ENCODE measurements at regions not wholly inside any gene's neighbourhood (a gene's known extent, or its start where the extent isn't known, plus 50 kb on each side); places are given as distances from the start of the nearest gene placed in this dataset.

- Histone ChIP-seq H3K27me3 (replicated peaks; ENCODE audit: control insufficient read depth, insufficient read depth, low read length) (no peaks in the 10 kb centered on the region), H3K36me3 (ENCODE audit: control insufficient read depth, insufficient read depth, low read length) (no peaks in the 10 kb centered on the region), H3K4me3 (replicated peaks; ENCODE audit: low read depth, low read length) (no peak overlapping the region)
- TF ChIP-seq CTCF (IDR thresholded peaks at IDR 0.05; ENCODE audit: insufficient read depth, low read length, poor library complexity, severe bottlenecking): no peak
- DNase-seq (ENCODE audit: extremely low read depth, insufficient read length): no peak
Observed at GRCh38 chr10:36662571-36662970, 462.8 kb upstream of the ANKRD30A start.

GRCh38 chr10:36650274-36650673 is 475.1 kb upstream of the ANKRD30A start:
- no peak for DNase-seq (ENCODE audit: extremely low read depth, insufficient read length)
- H3K4me3 ChIP-seq (replicated peaks; ENCODE audit: low read depth, low read length): no peak overlapping the region
- no peaks in the 10 kb centered on the region for H3K27me3 ChIP-seq (replicated peaks; ENCODE audit: control insufficient read depth, insufficient read depth, low read length)

GRCh38 chr10:36647540-36647939 is 477.9 kb upstream of the ANKRD30A start:
- TF ChIP-seq CTCF (IDR thresholded peaks at IDR 0.05; ENCODE audit: insufficient read depth, low read length, poor library complexity, severe bottlenecking): no peak
- no peak for DNase-seq (ENCODE audit: extremely low read depth, insufficient read length)

More at GRCh38 chr10:36650274-36650673, 475.1 kb upstream of the ANKRD30A start:
- H3K36me3 ChIP-seq (ENCODE audit: control insufficient read depth, insufficient read depth, low read length): no peaks in the 10 kb centered on the region
- TF ChIP-seq CTCF (IDR thresholded peaks at IDR 0.05; ENCODE audit: insufficient read depth, low read length, poor library complexity, severe bottlenecking): no peak

GRCh38 chr10:36640626-36641025 is 484.8 kb upstream of the ANKRD30A start:
- TF ChIP-seq CTCF (IDR thresholded peaks at IDR 0.05; ENCODE audit: insufficient read depth, low read length, poor library complexity, severe bottlenecking): no peak
- DNase-seq (ENCODE audit: extremely low read depth, insufficient read length): no peak
- H3K36me3 ChIP-seq (ENCODE audit: control insufficient read depth, insufficient read depth, low read length): no peaks in the 10 kb centered on the region
- H3K4me3 ChIP-seq (replicated peaks; ENCODE audit: low read depth, low read length): no peak overlapping the region
- H3K27me3 ChIP-seq (replicated peaks; ENCODE audit: control insufficient read depth, insufficient read depth, low read length): no peaks in the 10 kb centered on the region

More at GRCh38 chr10:36647540-36647939, 477.9 kb upstream of the ANKRD30A start:
- Histone ChIP-seq H3K27me3 (replicated peaks; ENCODE audit: control insufficient read depth, insufficient read depth, low read length) (no peaks in the 10 kb centered on the region), H3K36me3 (ENCODE audit: control insufficient read depth, insufficient read depth, low read length) (no peaks in the 10 kb centered on the region), H3K4me3 (replicated peaks; ENCODE audit: low read depth, low read length) (no peak overlapping the region)

- Histone ChIP-seq H3K4me3 (replicated peaks; ENCODE audit: low read depth, low read length) (no peak overlapping the region), H3K36me3 (ENCODE audit: control insufficient read depth, insufficient read depth, low read length) (no peaks in the 10 kb centered on the region), H3K27me3 (replicated peaks; ENCODE audit: control insufficient read depth, insufficient read depth, low read length) (no peaks in the 10 kb centered on the region)
- no peak for DNase-seq (ENCODE audit: extremely low read depth, insufficient read length)
- no peak for TF ChIP-seq CTCF (IDR thresholded peaks at IDR 0.05; ENCODE audit: insufficient read depth, low read length, poor library complexity, severe bottlenecking)
Observed at GRCh38 chr10:36638462-36639155, 486.8 kb upstream of the ANKRD30A start.

- DNase-seq (ENCODE audit: extremely low read depth, insufficient read length): no peak
- H3K36me3 ChIP-seq (ENCODE audit: control insufficient read depth, insufficient read depth, low read length): no peaks in the 10 kb centered on the region
Observed at GRCh38 chr10:36636879-36637278, 488.5 kb upstream of the ANKRD30A start.

More at GRCh38 chr10:36636879-36637278, 488.5 kb upstream of the ANKRD30A start:
- Histone ChIP-seq H3K4me3 (replicated peaks; ENCODE audit: low read depth, low read length) (no peak overlapping the region), H3K27me3 (replicated peaks; ENCODE audit: control insufficient read depth, insufficient read depth, low read length) (no peaks in the 10 kb centered on the region)
- TF ChIP-seq CTCF (IDR thresholded peaks at IDR 0.05; ENCODE audit: insufficient read depth, low read length, poor library complexity, severe bottlenecking): no peak
